ENCODE measurements at regions not wholly inside any gene's neighbourhood (a gene's known extent, or its start where the extent isn't known, plus 50 kb on each side); places are given as distances from the start of the nearest gene placed in this dataset.

DNA sequence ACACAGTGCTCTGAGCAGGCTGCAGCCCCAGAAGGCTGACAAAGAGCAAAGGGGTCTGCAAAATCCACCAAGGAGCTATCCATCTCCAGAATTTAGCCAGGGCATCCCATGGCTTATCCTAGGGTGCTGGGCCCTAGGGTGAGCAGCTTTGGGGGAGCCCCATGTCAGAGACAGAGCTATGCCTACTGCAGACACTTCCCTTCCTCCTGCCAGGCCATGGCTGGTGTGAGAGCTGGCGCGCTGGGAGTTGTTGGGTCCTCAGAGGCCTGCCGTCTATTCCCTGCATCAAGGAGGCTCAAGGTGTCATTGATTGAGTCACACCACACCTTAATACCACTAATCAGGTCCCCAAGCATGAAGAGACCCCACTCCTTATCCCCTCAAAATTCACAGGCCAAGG lies 85.3 kb upstream of the TP53I11 start:
- Histone ChIP-seq H3K27ac (ENCODE audit: insufficient read depth, low read depth, low read length) (no peak overlapping the region), H3K27me3 (ENCODE audit: control insufficient read depth in 2 of 2, insufficient read depth in 2 of 2, low read length in 2 of 2) (peaks cover 0 to 4% of the 10 kb centered on the region in 2 experiments), H3K9me1 (replicated peaks; ENCODE audit: control insufficient read depth, extremely low read depth, insufficient read depth, low read length) (no peaks in the 10 kb centered on the region), H3K4me2 (ENCODE audit: insufficient read depth, low read length) (no peak overlapping the region), H3K9ac (replicated peaks; ENCODE audit: extremely low read depth, insufficient read depth, low read length) (no peak overlapping the region), H3K4me3 (replicated peaks in 1 of 3; ENCODE audit: insufficient read depth in 1 of 3, low read depth in 1 of 3, low read length in 3 of 3) (no peak overlapping the region), H3K36me3 (ENCODE audit: control insufficient read depth in 2 of 2, extremely low read depth in 1 of 2, insufficient read depth in 2 of 2, low read length in 2 of 2) (no peaks in the 10 kb centered on the region), H2AFZ (ENCODE audit: low read depth, low read length) (no peak overlapping the region), H3K4me1 (ENCODE audit: control insufficient read depth, extremely low read depth, insufficient read depth, low read length) (no peaks in the 10 kb centered on the region), H4K20me1 (replicated peaks; ENCODE audit: control insufficient read depth, extremely low read depth, insufficient read depth, low read length) (no peaks in the 10 kb centered on the region), H3K9me3 (replicated peaks; ENCODE audit: control insufficient read depth, insufficient read depth, low read length) (no peaks in the 10 kb centered on the region), H3K79me2 (ENCODE audit: control insufficient read depth, insufficient read depth, low read length) (no peaks in the 10 kb centered on the region)
- DNase-seq (ENCODE audit: low read depth, low spot score) (no peak), FAIRE-seq (no peak)
- dilution Hi-C loops (cut with MboI; ENCODE audit: extremely low pct_ligation_motif_present, low sequenced_read_pairs): no loop called here
- TF ChIP-seq POLR2A (IDR thresholded peaks at IDR 0.05; ENCODE audit: low read depth, low read length): no peak
- no peak for TF ChIP-seq FOS (IDR thresholded peaks at IDR 0.05; ENCODE audit: borderline replicate concordance, insufficient read depth, low read length)
- TF ChIP-seq EZH2 (IDR thresholded peaks at IDR 0.05; ENCODE audit: borderline replicate concordance, low read depth, low read length, severe bottlenecking): no peak
- no peak for TF ChIP-seq POLR2AphosphoS5 (IDR thresholded peaks at IDR 0.05; ENCODE audit: insufficient read depth, low read depth, low read length)
- no peak for TF ChIP-seq MYC (IDR thresholded peaks at IDR 0.05; ENCODE audit: low read depth, low read length)
- intact Hi-C loops (cut with micrococcal nuclease): no loop called here
- ChIA-PET CTCF (interaction anchor here (1.4 kb wide), 1 partner anchor 100 kb away, joined by 3 read pairs; no protein-coding TSS in a partner anchor), POLR2A (no interaction called here)
- no TSS peak for BruUV-seq (replicated peaks)

DNA sequence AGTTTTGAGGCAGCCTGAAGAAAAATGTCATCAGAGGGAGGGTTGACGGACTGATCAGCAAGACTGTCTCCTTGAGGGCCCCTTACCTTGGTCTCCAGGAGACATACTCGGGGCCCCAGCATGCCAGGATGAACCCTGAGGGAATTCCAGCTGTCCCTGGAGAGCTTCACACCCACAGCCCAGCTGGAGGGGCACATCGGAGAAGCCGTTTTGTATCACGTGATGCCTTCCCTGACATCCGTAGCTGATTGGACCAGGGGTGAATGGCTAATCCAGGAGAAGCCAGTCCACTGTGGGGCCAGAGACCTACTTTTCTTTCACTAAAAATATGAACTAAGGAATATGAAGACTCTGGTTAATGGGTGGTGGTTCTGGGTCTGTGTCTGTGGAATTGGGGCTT lies 86.0 kb upstream of the TP53I11 start:
- intact Hi-C loops (cut with micrococcal nuclease): no loop called here
- no peaks in the 10 kb centered on the region for H3K9me1 ChIP-seq (replicated peaks; ENCODE audit: control insufficient read depth, extremely low read depth, insufficient read depth, low read length)
- H3K4me3 ChIP-seq (replicated peaks in 1 of 3; ENCODE audit: insufficient read depth in 1 of 3, low read depth in 1 of 3, low read length in 3 of 3): no peak overlapping the region
- dilution Hi-C loops (cut with MboI; ENCODE audit: extremely low pct_ligation_motif_present, low sequenced_read_pairs): no loop called here
- TF ChIP-seq JUN (IDR thresholded peaks at IDR 0.05; ENCODE audit: borderline replicate concordance, insufficient read depth, insufficient read length, low read depth) (no peak), GATA2 (IDR thresholded peaks at IDR 0.05; ENCODE audit: insufficient read depth, insufficient read length, low read depth, low read length) (no peak), EZH2 (IDR thresholded peaks at IDR 0.05; ENCODE audit: borderline replicate concordance, low read depth, low read length, severe bottlenecking) (no peak), POLR2AphosphoS5 (IDR thresholded peaks at IDR 0.05; ENCODE audit: insufficient read depth, low read depth, low read length) (no peak), MYC (IDR thresholded peaks at IDR 0.05; ENCODE audit: low read depth, low read length) (no peak), POLR2A (IDR thresholded peaks at IDR 0.05; ENCODE audit: low read depth, low read length) (no peak), FOS (IDR thresholded peaks at IDR 0.05; ENCODE audit: borderline replicate concordance, insufficient read depth, low read length) (no peak)
- TF ChIP-seq, protein P1, sequence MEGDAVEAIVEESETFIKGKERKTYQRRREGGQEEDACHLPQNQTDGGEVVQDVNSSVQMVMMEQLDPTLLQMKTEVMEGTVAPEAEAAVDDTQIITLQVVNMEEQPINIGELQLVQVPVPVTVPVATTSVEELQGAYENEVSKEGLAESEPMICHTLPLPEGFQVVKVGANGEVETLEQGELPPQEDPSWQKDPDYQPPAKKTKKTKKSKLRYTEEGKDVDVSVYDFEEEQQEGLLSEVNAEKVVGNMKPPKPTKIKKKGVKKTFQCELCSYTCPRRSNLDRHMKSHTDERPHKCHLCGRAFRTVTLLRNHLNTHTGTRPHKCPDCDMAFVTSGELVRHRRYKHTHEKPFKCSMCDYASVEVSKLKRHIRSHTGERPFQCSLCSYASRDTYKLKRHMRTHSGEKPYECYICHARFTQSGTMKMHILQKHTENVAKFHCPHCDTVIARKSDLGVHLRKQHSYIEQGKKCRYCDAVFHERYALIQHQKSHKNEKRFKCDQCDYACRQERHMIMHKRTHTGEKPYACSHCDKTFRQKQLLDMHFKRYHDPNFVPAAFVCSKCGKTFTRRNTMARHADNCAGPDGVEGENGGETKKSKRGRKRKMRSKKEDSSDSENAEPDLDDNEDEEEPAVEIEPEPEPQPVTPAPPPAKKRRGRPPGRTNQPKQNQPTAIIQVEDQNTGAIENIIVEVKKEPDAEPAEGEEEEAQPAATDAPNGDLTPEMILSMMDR (IDR thresholded peaks at IDR 0.05; ENCODE audit: extremely low read depth in 1 of 2, insufficient read depth in 1 of 2, low read depth in 1 of 2, low read length in 2 of 2): no peak
- TF ChIP-seq, protein P2, sequence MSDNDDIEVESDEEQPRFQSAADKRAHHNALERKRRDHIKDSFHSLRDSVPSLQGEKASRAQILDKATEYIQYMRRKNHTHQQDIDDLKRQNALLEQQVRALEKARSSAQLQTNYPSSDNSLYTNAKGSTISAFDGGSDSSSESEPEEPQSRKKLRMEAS (IDR thresholded peaks at IDR 0.05; ENCODE audit: insufficient read depth, insufficient read length): no peak
- ChIA-PET POLR2A (no interaction called here), CTCF (interaction anchor here (1.4 kb wide), 1 partner anchor 9 kb away, joined by 6 read pairs; no protein-coding TSS in a partner anchor)
- H3K9ac ChIP-seq (replicated peaks; ENCODE audit: extremely low read depth, insufficient read depth, low read length): no peak overlapping the region
- H3K9me3 ChIP-seq (replicated peaks; ENCODE audit: control insufficient read depth, insufficient read depth, low read length): no peaks in the 10 kb centered on the region
- H4K20me1 ChIP-seq (replicated peaks; ENCODE audit: control insufficient read depth, extremely low read depth, insufficient read depth, low read length): no peaks in the 10 kb centered on the region
- no TSS peak for BruUV-seq (replicated peaks)
- H3K27ac ChIP-seq (ENCODE audit: insufficient read depth, low read depth, low read length): no peak overlapping the region
- H2AFZ ChIP-seq (ENCODE audit: low read depth, low read length): no peak overlapping the region
- DNase-seq (ENCODE audit: low read depth, low spot score) (no peak), FAIRE-seq (no peak)
- H3K4me2 ChIP-seq (ENCODE audit: insufficient read depth, low read length): no peak overlapping the region
- H3K36me3 ChIP-seq (ENCODE audit: control insufficient read depth in 2 of 2, extremely low read depth in 1 of 2, insufficient read depth in 2 of 2, low read length in 2 of 2): no peaks in the 10 kb centered on the region
- no peaks in the 10 kb centered on the region for H3K79me2 ChIP-seq (ENCODE audit: control insufficient read depth, insufficient read depth, low read length)
- H3K4me1 ChIP-seq (ENCODE audit: control insufficient read depth, extremely low read depth, insufficient read depth, low read length): no peaks in the 10 kb centered on the region
- H3K27me3 ChIP-seq (ENCODE audit: control insufficient read depth in 2 of 2, insufficient read depth in 2 of 2, low read length in 2 of 2): peaks cover 0 to 2% of the 10 kb centered on the region in 2 experiments
